Dendritic cell treated with granulocyte-macrophage colony-stimulating factor and Interleukin-4, amounts not matched to agents 40 ng/mL and 50 ng/mL, for 4 days (primary cell): ENCODE measurements at regions not wholly inside any gene's neighbourhood (a gene's known extent, or its start where the extent isn't known, plus 50 kb on each side); places are given as distances from the start of the nearest gene placed in this dataset.

Experiments used
- H3K27ac Mint-ChIP-seq: one replicate; pipeline ENCODE4 v1.8.0; 2022; ENCODE audit warnings: mild to moderate bottlenecking, mixed read lengths
- H3K27me3 Mint-ChIP-seq: one replicate; pipeline ENCODE4 v1.8.0; 2022; ENCODE audit warnings: mild to moderate bottlenecking, mixed read lengths
- H3K36me3 Mint-ChIP-seq: one replicate; pipeline ENCODE4 v1.8.0; 2022; ENCODE audit warnings: low read depth, mixed read lengths
- H3K4me1 Mint-ChIP-seq: one replicate; pipeline ENCODE4 v1.8.0; 2022; ENCODE audit warnings: low read depth, mixed read lengths
- H3K4me3 Mint-ChIP-seq: one replicate; pipeline ENCODE4 v1.8.0; 2022; ENCODE audit warnings: mild to moderate bottlenecking, moderate library complexity, mixed read lengths
- H3K9me3 Mint-ChIP-seq: one replicate; pipeline ENCODE4 v1.8.0; 2022; ENCODE audit warnings: mixed read lengths
- intact Hi-C: fragments of 100-400 bp; cut with micrococcal nuclease; formaldehyde crosslinking; loops from one replicate; pipeline ENCODE4 v1.15.0; 2022

- Mint-ChIP-seq H3K27ac (no peak overlapping the region), H3K4me3 (no peak overlapping the region), H3K9me3 (no peaks in the 10 kb centered on the region), H3K27me3 (no peaks in the 10 kb centered on the region), H3K4me1 (no peaks in the 10 kb centered on the region), H3K36me3 (no peaks in the 10 kb centered on the region)
- intact Hi-C loops: no loop called here
These were observed 1475.5 kb upstream of the TENM4 start for GRCh38 chr11:80916173-80916798.

DNA sequence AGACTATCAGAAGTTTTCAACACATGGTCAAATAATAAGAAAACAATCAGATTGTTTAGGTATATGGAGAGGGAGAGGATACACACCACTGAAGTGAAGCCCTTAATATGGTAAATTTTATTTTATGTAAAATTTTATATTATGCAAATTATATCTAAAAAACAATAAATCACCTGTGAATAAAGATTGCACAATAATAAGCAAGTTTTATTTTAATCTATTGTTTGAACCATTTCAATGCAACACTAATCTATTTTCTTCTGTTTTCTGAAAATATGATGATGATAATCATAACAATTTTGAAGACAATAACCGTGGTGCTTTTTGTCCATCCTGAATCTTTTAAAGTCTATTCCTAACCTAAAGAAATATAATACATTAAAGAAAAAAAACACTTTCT, 1473.5 kb upstream of the TENM4 start:
- Mint-ChIP-seq H3K4me3 (no peak overlapping the region), H3K36me3 (no peaks in the 10 kb centered on the region), H3K4me1 (no peaks in the 10 kb centered on the region), H3K27me3 (no peaks in the 10 kb centered on the region), H3K9me3 (no peaks in the 10 kb centered on the region), H3K27ac (no peak overlapping the region)
- intact Hi-C loops: no loop called here

DNA sequence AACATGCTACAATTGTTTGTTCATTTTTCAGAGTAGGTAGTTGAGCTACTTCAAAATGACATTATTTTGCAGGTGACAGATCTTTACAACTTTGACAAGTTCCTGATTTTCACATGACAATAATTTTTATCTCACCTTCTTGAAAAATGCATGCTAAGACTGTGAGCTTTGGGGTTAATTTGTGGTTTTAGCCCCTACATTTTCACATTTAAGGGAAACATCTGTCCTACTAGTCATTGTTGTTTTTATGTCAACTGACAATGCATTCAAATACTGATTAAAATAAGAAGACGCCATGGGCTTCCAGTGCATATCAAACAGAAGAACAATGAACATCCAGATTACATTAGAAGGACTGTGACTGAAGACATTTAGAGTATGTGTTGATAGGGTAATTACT, 1470.8 kb upstream of the TENM4 start:
- no peaks in the 10 kb centered on the region for H3K36me3 Mint-ChIP-seq
- intact Hi-C loops: no loop called here
- H3K27me3 Mint-ChIP-seq: no peaks in the 10 kb centered on the region
- H3K4me1 Mint-ChIP-seq: no peaks in the 10 kb centered on the region
- no peak overlapping the region for H3K4me3 Mint-ChIP-seq
- no peaks in the 10 kb centered on the region for H3K9me3 Mint-ChIP-seq
- no peak overlapping the region for H3K27ac Mint-ChIP-seq

DNA sequence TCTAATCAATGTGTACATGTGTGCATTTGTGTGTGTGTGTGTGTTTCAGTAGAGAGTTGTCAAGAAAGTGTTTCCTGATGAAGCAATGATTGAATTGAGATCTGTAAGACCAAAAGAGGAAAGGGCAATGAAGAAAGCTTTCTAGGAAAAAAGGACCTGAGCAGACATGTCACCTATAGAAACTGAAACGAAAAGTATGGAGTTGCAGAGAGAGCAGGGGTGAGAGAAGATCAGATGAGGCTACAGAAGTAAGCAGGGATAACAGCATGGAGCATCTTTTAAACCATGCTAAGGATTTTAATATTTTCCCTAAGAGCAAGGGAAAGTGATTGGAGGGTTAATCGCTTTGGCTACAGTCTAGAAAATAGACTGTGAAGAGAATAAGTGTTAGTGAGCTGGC, 1459.4 kb upstream of the TENM4 start:
- Mint-ChIP-seq H3K27ac (no peak overlapping the region), H3K4me1 (peaks cover 7% of the 10 kb centered on the region), H3K27me3 (no peaks in the 10 kb centered on the region), H3K36me3 (no peaks in the 10 kb centered on the region), H3K9me3 (peaks cover 20% of the 10 kb centered on the region), H3K4me3 (no peak overlapping the region)
- intact Hi-C loops: no loop called here

DNA sequence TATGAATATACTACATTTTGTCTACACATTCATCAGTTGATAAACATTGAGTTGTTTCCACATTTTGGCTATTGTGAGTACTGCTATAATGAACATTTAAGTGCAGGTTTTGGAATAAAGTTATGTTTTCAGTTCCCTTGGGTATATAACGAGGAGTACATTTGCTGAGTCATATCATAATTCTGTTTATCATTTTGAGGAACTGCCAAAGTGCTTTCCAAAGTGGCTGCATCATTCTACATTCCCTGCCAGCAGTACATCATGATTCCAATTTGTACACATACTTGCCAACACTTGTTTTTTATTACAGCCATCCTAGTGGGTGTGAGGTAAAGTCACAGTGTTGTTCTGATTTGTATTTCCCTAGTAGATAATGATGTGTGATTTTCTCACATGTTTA, 1458.6 kb upstream of the TENM4 start:
- Mint-ChIP-seq H3K27ac (no peak overlapping the region), H3K4me3 (no peak overlapping the region), H3K36me3 (no peaks in the 10 kb centered on the region), H3K27me3 (no peaks in the 10 kb centered on the region), H3K9me3 (peaks cover 20% of the 10 kb centered on the region), H3K4me1 (peaks cover 7% of the 10 kb centered on the region)
- intact Hi-C loops: no loop called here

- H3K36me3 Mint-ChIP-seq: no peaks in the 10 kb centered on the region
- H3K9me3 Mint-ChIP-seq: peaks cover 16% of the 10 kb centered on the region
- intact Hi-C loops: no loop called here
- no peak overlapping the region for H3K27ac Mint-ChIP-seq
- no peaks in the 10 kb centered on the region for H3K27me3 Mint-ChIP-seq
- no peak overlapping the region for H3K4me3 Mint-ChIP-seq
- peaks cover 7% of the 10 kb centered on the region for H3K4me1 Mint-ChIP-seq
These were observed 1458.1 kb upstream of the TENM4 start for GRCh38 chr11:80898910-80899309.

DNA sequence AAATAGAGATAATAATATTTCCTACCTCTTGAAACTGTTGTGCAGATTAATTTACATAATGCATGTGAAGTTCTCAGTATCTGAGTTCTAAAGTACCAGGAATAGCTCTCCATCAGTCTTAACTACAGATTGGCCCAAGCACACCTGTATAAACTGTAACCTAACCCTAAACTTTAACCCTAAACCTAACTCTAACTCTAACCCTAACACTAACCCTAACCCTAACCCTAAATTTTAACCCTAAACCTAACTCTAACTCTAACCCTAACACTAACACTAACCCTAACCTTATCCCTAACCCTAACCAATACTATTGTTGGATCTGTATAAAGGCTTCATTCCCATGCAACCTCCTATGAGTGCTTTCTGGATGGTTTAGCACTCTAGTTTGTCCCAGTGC, 1445.9 kb upstream of the TENM4 start:
- intact Hi-C loops: no loop called here
- no peaks in the 10 kb centered on the region for H3K4me1 Mint-ChIP-seq

GRCh38 chr11:80873310-80873999, 1432.6 kb upstream of the TENM4 start:
- no peaks in the 10 kb centered on the region for H3K27me3 Mint-ChIP-seq
- no peak overlapping the region for H3K4me3 Mint-ChIP-seq
- H3K36me3 Mint-ChIP-seq: no peaks in the 10 kb centered on the region
- intact Hi-C loops: no loop called here
- H3K9me3 Mint-ChIP-seq: peaks cover 10% of the 10 kb centered on the region
- no peak overlapping the region for H3K27ac Mint-ChIP-seq
- H3K4me1 Mint-ChIP-seq: no peaks in the 10 kb centered on the region

More for the DNA sequence above, 1445.9 kb upstream of the TENM4 start:
- no peak overlapping the region for H3K27ac Mint-ChIP-seq
- H3K9me3 Mint-ChIP-seq: no peaks in the 10 kb centered on the region
- H3K36me3 Mint-ChIP-seq: no peaks in the 10 kb centered on the region
- H3K27me3 Mint-ChIP-seq: no peaks in the 10 kb centered on the region
- H3K4me3 Mint-ChIP-seq: no peak overlapping the region

DNA sequence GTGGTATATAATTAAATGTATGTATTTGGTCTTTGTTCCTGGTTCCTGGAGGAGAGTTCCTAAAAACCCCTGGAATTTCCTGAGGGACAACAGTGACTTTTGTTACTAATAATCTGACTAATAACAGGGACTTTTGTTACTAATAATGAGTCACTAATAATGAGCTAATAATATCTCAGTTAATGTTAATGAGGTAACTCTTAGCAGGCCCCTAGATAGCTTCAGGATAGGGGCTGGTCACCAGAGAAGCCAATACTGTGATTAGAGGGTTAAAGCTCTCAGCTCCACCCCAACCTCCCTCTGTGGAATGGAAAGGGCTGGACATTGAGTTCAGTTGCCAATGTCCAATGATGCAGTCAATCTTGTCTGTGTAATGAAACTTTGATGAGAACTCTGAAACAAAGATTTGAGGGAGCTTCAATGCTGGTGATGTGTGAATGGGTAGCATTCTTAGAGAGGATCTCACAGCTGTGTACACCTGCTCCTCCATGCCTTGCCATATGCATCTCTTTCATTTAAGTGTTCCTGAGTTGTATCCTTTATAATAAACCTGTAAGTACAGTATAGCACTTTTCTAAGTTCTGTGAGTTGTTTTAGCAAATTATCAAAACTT, 1431.4 kb upstream of the TENM4 start:
- no peak overlapping the region for H3K27ac Mint-ChIP-seq
- intact Hi-C loops: no loop called here
- no peak overlapping the region for H3K4me3 Mint-ChIP-seq
- H3K9me3 Mint-ChIP-seq: peaks cover 10% of the 10 kb centered on the region
- no peaks in the 10 kb centered on the region for H3K4me1 Mint-ChIP-seq
- H3K27me3 Mint-ChIP-seq: no peaks in the 10 kb centered on the region
- no peaks in the 10 kb centered on the region for H3K36me3 Mint-ChIP-seq

DNA sequence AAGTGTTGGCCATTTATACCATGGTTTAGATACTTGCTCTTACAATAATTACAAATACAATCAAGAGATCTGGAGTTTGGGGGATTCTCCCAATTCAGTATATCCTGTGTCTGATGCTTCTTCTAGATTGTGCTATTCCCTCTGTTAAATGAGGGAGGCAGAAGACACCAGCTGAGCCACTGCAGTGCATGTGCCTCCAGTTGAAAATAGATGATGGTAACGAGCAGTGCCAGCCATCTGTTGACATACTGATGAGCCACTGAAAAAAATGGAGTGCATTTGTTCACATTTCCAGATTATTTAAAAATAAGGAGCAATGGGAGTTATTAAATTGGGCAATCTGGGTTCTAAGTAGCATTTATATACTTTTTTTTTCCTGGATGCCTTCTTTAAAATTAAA, 1428.0 kb upstream of the TENM4 start:
- no peaks in the 10 kb centered on the region for H3K9me3 Mint-ChIP-seq
- intact Hi-C loops: no loop called here
- H3K4me3 Mint-ChIP-seq: no peak overlapping the region
- no peaks in the 10 kb centered on the region for H3K4me1 Mint-ChIP-seq
- H3K27me3 Mint-ChIP-seq: no peaks in the 10 kb centered on the region
- no peak overlapping the region for H3K27ac Mint-ChIP-seq
- no peaks in the 10 kb centered on the region for H3K36me3 Mint-ChIP-seq

- Mint-ChIP-seq H3K4me3 (no peak overlapping the region), H3K27ac (no peak overlapping the region), H3K9me3 (no peaks in the 10 kb centered on the region), H3K27me3 (no peaks in the 10 kb centered on the region), H3K4me1 (no peaks in the 10 kb centered on the region), H3K36me3 (no peaks in the 10 kb centered on the region)
- intact Hi-C loops: no loop called here
These were observed 1421.2 kb upstream of the TENM4 start for GRCh38 chr11:80862011-80862410.

GRCh38 chr11:80861193-80861592, 1420.4 kb upstream of the TENM4 start:
- no peaks in the 10 kb centered on the region for H3K9me3 Mint-ChIP-seq
- no peak overlapping the region for H3K27ac Mint-ChIP-seq
- no peaks in the 10 kb centered on the region for H3K27me3 Mint-ChIP-seq
- intact Hi-C loops: no loop called here
- H3K36me3 Mint-ChIP-seq: no peaks in the 10 kb centered on the region
- no peak overlapping the region for H3K4me3 Mint-ChIP-seq
- no peaks in the 10 kb centered on the region for H3K4me1 Mint-ChIP-seq

GRCh38 chr11:80860632-80861031, 1419.8 kb upstream of the TENM4 start:
- H3K36me3 Mint-ChIP-seq: no peaks in the 10 kb centered on the region
- H3K4me1 Mint-ChIP-seq: no peaks in the 10 kb centered on the region
- H3K27ac Mint-ChIP-seq: no peak overlapping the region
- no peak overlapping the region for H3K4me3 Mint-ChIP-seq
- no peaks in the 10 kb centered on the region for H3K9me3 Mint-ChIP-seq
- intact Hi-C loops: no loop called here
- H3K27me3 Mint-ChIP-seq: no peaks in the 10 kb centered on the region

DNA sequence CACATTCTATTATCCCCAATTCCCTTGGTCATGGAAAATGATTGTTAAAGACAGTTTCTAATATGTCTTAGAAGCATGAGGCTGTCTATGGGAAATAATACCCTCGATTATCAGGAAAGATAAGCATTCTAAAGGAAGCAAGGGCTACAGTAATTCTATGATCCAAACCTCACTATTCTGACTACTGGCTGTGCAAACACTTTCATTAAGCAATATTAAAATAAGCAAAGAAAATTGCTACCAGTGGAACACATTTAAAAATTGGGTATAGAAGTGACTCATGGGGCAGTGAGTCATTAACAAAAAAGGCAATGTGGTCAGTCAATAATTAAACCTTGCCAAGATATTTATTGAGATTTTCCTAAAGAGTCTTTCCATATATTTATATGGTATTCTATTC, 1415.2 kb upstream of the TENM4 start:
- Mint-ChIP-seq H3K9me3 (peaks cover 5% of the 10 kb centered on the region), H3K36me3 (no peaks in the 10 kb centered on the region)

GRCh38 chr11:80855426-80855825, 1414.6 kb upstream of the TENM4 start:
- intact Hi-C loops: no loop called here
- H3K9me3 Mint-ChIP-seq: peaks cover 9% of the 10 kb centered on the region
- H3K27ac Mint-ChIP-seq: no peak overlapping the region
- no peaks in the 10 kb centered on the region for H3K27me3 Mint-ChIP-seq
- no peaks in the 10 kb centered on the region for H3K4me1 Mint-ChIP-seq
- H3K36me3 Mint-ChIP-seq: no peaks in the 10 kb centered on the region
- no peak overlapping the region for H3K4me3 Mint-ChIP-seq

More for the DNA sequence above, 1415.2 kb upstream of the TENM4 start:
- H3K27ac Mint-ChIP-seq: no peak overlapping the region
- no peak overlapping the region for H3K4me3 Mint-ChIP-seq
- intact Hi-C loops: no loop called here
- no peaks in the 10 kb centered on the region for H3K27me3 Mint-ChIP-seq
- H3K4me1 Mint-ChIP-seq: no peaks in the 10 kb centered on the region
